CD4-positive, alpha-beta T cell (primary cell): ENCODE measurements at regions not wholly inside any gene's neighbourhood (a gene's known extent, or its start where the extent isn't known, plus 50 kb on each side); places are given as distances from the start of the nearest gene placed in this dataset.

ENCODE experiments used
- ATAC-seq: fragments of 200-7000 bp; cut with Tn5 transposase; one replicate; pipeline ENCODE4 v1.10.0; 2022; ENCODE audit warnings: mild to moderate bottlenecking; ENCODE audit not compliant: poor library complexity
- CTCF ChIA-PET: fragments of 350-600 bp; sonication (Branson Sonifier 250); formaldehyde crosslinking; loops from one replicate; lab custom pipeline; 2021; ENCODE audit warnings: antibody characterized with exemption, inconsistent platforms; lab: Charles Lee
- POLR2A ChIA-PET: fragments of 350-600 bp; sonication (Branson Sonifier 250); formaldehyde crosslinking; loops from one replicate; lab custom pipeline; 2021; ENCODE audit warnings: antibody characterized with exemption, inconsistent platforms; lab: Charles Lee
- DNase-seq, 14 experiments: peaks; one replicate each; pipeline ENCODE4 v3.0.0-alpha.2; 2013 to 2020; ENCODE audit warnings: mixed read lengths in 2 of 14
- H3K27ac ChIP-seq, 2 donors: one replicate each; pipeline versions ENCODE4 v1.5.1 to v1.7.0; 2013; ENCODE audit warnings: low read length in 2 of 2, low read depth in 1 of 2, mild to moderate bottlenecking in 1 of 2
- H3K27me3 ChIP-seq, 2 experiments: 1 replicate in 1 of 2; 2 replicates in 1 of 2; pipeline versions ENCODE4 v1.6.1 to v1.7.0; 2013; ENCODE audit warnings: low read length in 2 of 2, control low read depth in 1 of 2, mild to moderate bottlenecking in 1 of 2, moderate library complexity in 1 of 2; ENCODE audit not compliant: insufficient read depth in 2 of 2, control insufficient read depth in 1 of 2
- H3K36me3 ChIP-seq: one replicate; pipeline ENCODE4 v1.6.1; 2013; ENCODE audit warnings: low read length, control low read depth; ENCODE audit not compliant: insufficient read depth
- H3K4me1 ChIP-seq: one replicate; pipeline ENCODE4 v1.6.1; 2013; ENCODE audit warnings: low read length, control low read depth; ENCODE audit not compliant: insufficient read depth
- H3K4me3 ChIP-seq: one replicate; pipeline ENCODE4 v1.5.1; 2013; ENCODE audit warnings: mild to moderate bottlenecking, low read length, moderate library complexity
- H3K9me3 ChIP-seq, 2 experiments: 1 replicate in 1 of 2; 2 replicates in 1 of 2; pipeline versions ENCODE4 v1.6.1 to v1.7.0; 2013; ENCODE audit warnings: low read length in 2 of 2, mild to moderate bottlenecking in 2 of 2, control low read depth in 1 of 2, moderate library complexity in 1 of 2; ENCODE audit not compliant: control insufficient read depth in 1 of 2, insufficient read depth in 1 of 2
- H3K27ac Mint-ChIP-seq: one replicate; pipeline ENCODE4 v1.8.0; 2020; ENCODE audit warnings: mixed read lengths
- H3K27me3 Mint-ChIP-seq: one replicate; pipeline ENCODE4 v1.8.0; 2021; ENCODE audit warnings: mixed read lengths
- H3K36me3 Mint-ChIP-seq: one replicate; pipeline ENCODE4 v1.8.0; 2021; ENCODE audit warnings: low read depth, mixed read lengths
- H3K4me1 Mint-ChIP-seq: one replicate; pipeline ENCODE4 v1.8.0; 2021; ENCODE audit warnings: low read depth, mixed read lengths
- H3K4me3 Mint-ChIP-seq: one replicate; pipeline ENCODE4 v1.8.0; 2020; ENCODE audit warnings: mild to moderate bottlenecking, mixed read lengths
- H3K9me3 Mint-ChIP-seq: one replicate; pipeline ENCODE4 v1.8.0; 2020; ENCODE audit warnings: mixed read lengths
- CTCF ChIP-seq: fragments of 200-600 bp; IDR thresholded peaks from one replicate; pipeline ENCODE4 v1.8.0; 2022; ENCODE audit warnings: antibody characterized with exemption, mild to moderate bottlenecking
- intact Hi-C, 2 experiments: fragments of 100-400 bp; cut with DNase I in 1 of 2; cut with micrococcal nuclease in 1 of 2; formaldehyde crosslinking; loops; one replicate each; pipeline versions ENCODE4 v1.15.1 to v1.9.0; 2023 to 2025; cut with DNase I, micrococcal nuclease

GRCh38 chr3:31343075-31343474 is 189.7 kb upstream of the STT3B start:
- intact Hi-C loops, result no loop called here
- Mint-ChIP-seq H3K27ac (no peak overlapping the region), H3K9me3 (peaks cover 9% of the 10 kb centered on the region), H3K36me3 (no peaks in the 10 kb centered on the region), H3K4me3 (no peak overlapping the region), H3K4me1 (no peaks in the 10 kb centered on the region), H3K27me3 (no peaks in the 10 kb centered on the region)
- Histone ChIP-seq H3K4me1 (no peaks in the 10 kb centered on the region), H3K27me3 (no peaks in the 10 kb centered on the region), H3K4me3 (no peak overlapping the region), H3K9me3 (peaks cover 0 to 4% of the 10 kb centered on the region in 2 experiments), H3K36me3 (no peaks in the 10 kb centered on the region), H3K27ac (no peak overlapping the region)
- ChIA-PET POLR2A (no interaction called here), CTCF (no interaction called here)
- ATAC-seq (no peak), DNase-seq (no peak)
- TF ChIP-seq CTCF, result no peak

- CTCF ChIA-PET, result no interaction called here
- Histone ChIP-seq H3K4me3 (no peak overlapping the region), H3K27me3 (no peaks in the 10 kb centered on the region), H3K36me3 (no peaks in the 10 kb centered on the region), H3K9me3 (peaks cover 0 to 4% of the 10 kb centered on the region in 2 experiments), H3K27ac (no peak overlapping the region), H3K4me1 (no peaks in the 10 kb centered on the region)
- no peak for DNase-seq
- ATAC-seq, result no peak
- Mint-ChIP-seq H3K27me3 (no peaks in the 10 kb centered on the region), H3K9me3 (peaks cover 9% of the 10 kb centered on the region), H3K36me3 (no peaks in the 10 kb centered on the region), H3K4me3 (no peak overlapping the region), H3K27ac (no peak overlapping the region), H3K4me1 (no peaks in the 10 kb centered on the region)
- TF ChIP-seq CTCF, result no peak
- POLR2A ChIA-PET, result interaction anchor here (0.6 kb wide), 1 partner anchor 16 kb away, joined by 3 read pairs; no protein-coding TSS in a partner anchor
- intact Hi-C loops, result no loop called here
Observed at GRCh38 chr3:31345581-31345980, 187.1 kb upstream of the STT3B start.

GRCh38 chr3:31346542-31346979 is 186.2 kb upstream of the STT3B start:
- Histone ChIP-seq H3K4me3 (no peak overlapping the region), H3K27ac (no peak overlapping the region), H3K36me3 (no peaks in the 10 kb centered on the region), H3K9me3 (peaks cover 0 to 4% of the 10 kb centered on the region in 2 experiments), H3K4me1 (no peaks in the 10 kb centered on the region), H3K27me3 (no peaks in the 10 kb centered on the region)
- Mint-ChIP-seq H3K27me3 (no peaks in the 10 kb centered on the region), H3K36me3 (no peaks in the 10 kb centered on the region), H3K4me3 (no peak overlapping the region), H3K4me1 (no peaks in the 10 kb centered on the region), H3K27ac (no peak overlapping the region), H3K9me3 (peaks cover 9% of the 10 kb centered on the region)
- intact Hi-C loops, result loop anchor here in 1 of 2 experiments (1.0 kb wide), 1 partner anchor 18 kb away; no protein-coding TSS in a partner anchor
- DNase-seq (no peak), ATAC-seq (no peak)
- CTCF ChIA-PET, result no interaction called here
- POLR2A ChIA-PET, result no interaction called here
- TF ChIP-seq CTCF, result no peak
